Hepatocyte (in vitro differentiated cells): ENCODE measurements at regions not wholly inside any gene's neighbourhood (a gene's known extent, or its start where the extent isn't known, plus 50 kb on each side); places are given as distances from the start of the nearest gene placed in this dataset.

Source experiments
- DNase-seq: peaks from one replicate; pipeline ENCODE4 v3.0.0-alpha.2; 2016; ENCODE audit warnings: low spot score
- H2AFZ ChIP-seq: fragments of 200-600 bp; sonication (generic); 2 replicates; pipeline ENCODE4 v1.6.0; 2016; ENCODE audit warnings: antibody characterized with exemption, mild to moderate bottlenecking
- H3K27ac ChIP-seq: fragments of 200-600 bp; sonication (generic); 2 replicates; pipeline ENCODE4 v1.5.1; 2016; ENCODE audit warnings: mild to moderate bottlenecking
- H3K27me3 ChIP-seq: fragments of 200-600 bp; sonication (generic); 2 replicates; pipeline ENCODE4 v1.6.1; 2016
- H3K36me3 ChIP-seq: fragments of 200-600 bp; sonication (generic); replicated peaks from 2 replicates; pipeline ENCODE4 v1.5.1; 2016; ENCODE audit warnings: low read depth; ENCODE audit not compliant: insufficient read depth
- H3K4me1 ChIP-seq: fragments of 200-600 bp; sonication (generic); 2 replicates; pipeline ENCODE4 v1.5.1; 2016; ENCODE audit warnings: mild to moderate bottlenecking, moderate library complexity; ENCODE audit not compliant: insufficient read depth
- H3K4me2 ChIP-seq: fragments of 200-600 bp; sonication (generic); 2 replicates; pipeline ENCODE4 v1.6.0; 2016
- H3K4me3 ChIP-seq: fragments of 200-600 bp; sonication (generic); 2 replicates; pipeline ENCODE4 v1.5.1; 2016; ENCODE audit warnings: mild to moderate bottlenecking
- H3K79me2 ChIP-seq: fragments of 200-600 bp; sonication (generic); 2 replicates; pipeline ENCODE4 v1.6.0; 2017; ENCODE audit warnings: mild to moderate bottlenecking
- H3K9me2 ChIP-seq: fragments of 200-600 bp; sonication (generic); replicated peaks from 2 replicates; pipeline ENCODE4 v1.6.0; 2017; ENCODE audit warnings: mild to moderate bottlenecking; ENCODE audit not compliant: insufficient read depth
- H3K9me3 ChIP-seq: fragments of 200-600 bp; sonication (generic); 2 replicates; pipeline ENCODE4 v1.5.1; 2016; ENCODE audit warnings: low read depth, mild to moderate bottlenecking
- H4K20me1 ChIP-seq: fragments of 200-600 bp; sonication (generic); 2 replicates; pipeline ENCODE4 v1.6.0; 2016; ENCODE audit warnings: mild to moderate bottlenecking; ENCODE audit not compliant: insufficient read depth, poor library complexity, severe bottlenecking
- EZH2 ChIP-seq: fragments of 200-600 bp; sonication (generic); IDR thresholded peaks from 2 replicates; pipeline ENCODE4 v1.6.1; 2016; ENCODE audit warnings: antibody characterized with exemption, mild to moderate bottlenecking, borderline replicate concordance
- EZH2phosphoT487 ChIP-seq: fragments of 200-600 bp; sonication (generic); IDR thresholded peaks from one replicate; pipeline ENCODE4 v1.6.1; 2018; ENCODE audit warnings: antibody characterized with exemption, mild to moderate bottlenecking, low read depth, moderate library complexity; ENCODE audit not compliant: unreplicated experiment, severe bottlenecking
- WGBS: methylation state at CpG from one replicate; pipeline ENCODE4 v1.1.6; 2016; ENCODE audit warnings: low lambda C conversion rate; ENCODE audit errors: missing lambda C conversion rate; 5-methylcytosine and 5-hydroxymethylcytosine counted together
- TF ChIP-seq, protein P1 (sequence below): fragments of 200-600 bp; sonication (generic); IDR thresholded peaks from 2 replicates; pipeline ENCODE4 v1.5.1; 2016; ENCODE audit warnings: antibody characterized with exemption, mild to moderate bottlenecking; ENCODE audit not compliant: poor library complexity

DNA sequence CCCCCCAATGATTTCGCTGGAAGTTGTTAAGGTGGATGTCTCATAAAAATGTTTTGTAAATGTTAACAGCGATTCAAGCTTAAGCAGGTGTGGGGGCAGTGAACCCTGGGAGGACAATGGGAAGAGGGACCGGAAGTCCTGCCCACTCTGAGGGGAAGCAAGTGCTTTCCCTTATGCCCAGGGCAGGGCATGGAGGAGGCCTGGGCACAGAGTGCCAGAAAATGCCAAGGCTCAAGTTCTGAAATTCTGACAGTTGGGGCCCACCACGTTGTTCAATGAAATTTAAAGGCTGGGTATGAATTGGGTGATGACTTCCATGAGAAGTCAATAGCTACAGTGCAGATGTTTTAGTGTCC lies 132.7 kb upstream of the SALL4 start:
- Histone ChIP-seq H3K27me3 (no peaks in the 10 kb centered on the region), H3K4me3 (no peak overlapping the region), H4K20me1 (no peaks in the 10 kb centered on the region), H3K9me3 (no peaks in the 10 kb centered on the region), H3K4me2 (peak overlapping the region; percentile 39), H3K9me2 (no peaks in the 10 kb centered on the region), H3K79me2 (no peaks in the 10 kb centered on the region), H3K36me3 (no peaks in the 10 kb centered on the region), H3K4me1 (peaks cover 6% of the 10 kb centered on the region), H2AFZ (no peak overlapping the region), H3K27ac (peak overlapping the region; percentile 1)
- no peak for DNase-seq
- 55% methylated on average over 4 of the region's 4 CpGs for WGBS
- TF ChIP-seq EZH2 (no peak), EZH2phosphoT487 (no peak)
- TF ChIP-seq, protein P1, sequence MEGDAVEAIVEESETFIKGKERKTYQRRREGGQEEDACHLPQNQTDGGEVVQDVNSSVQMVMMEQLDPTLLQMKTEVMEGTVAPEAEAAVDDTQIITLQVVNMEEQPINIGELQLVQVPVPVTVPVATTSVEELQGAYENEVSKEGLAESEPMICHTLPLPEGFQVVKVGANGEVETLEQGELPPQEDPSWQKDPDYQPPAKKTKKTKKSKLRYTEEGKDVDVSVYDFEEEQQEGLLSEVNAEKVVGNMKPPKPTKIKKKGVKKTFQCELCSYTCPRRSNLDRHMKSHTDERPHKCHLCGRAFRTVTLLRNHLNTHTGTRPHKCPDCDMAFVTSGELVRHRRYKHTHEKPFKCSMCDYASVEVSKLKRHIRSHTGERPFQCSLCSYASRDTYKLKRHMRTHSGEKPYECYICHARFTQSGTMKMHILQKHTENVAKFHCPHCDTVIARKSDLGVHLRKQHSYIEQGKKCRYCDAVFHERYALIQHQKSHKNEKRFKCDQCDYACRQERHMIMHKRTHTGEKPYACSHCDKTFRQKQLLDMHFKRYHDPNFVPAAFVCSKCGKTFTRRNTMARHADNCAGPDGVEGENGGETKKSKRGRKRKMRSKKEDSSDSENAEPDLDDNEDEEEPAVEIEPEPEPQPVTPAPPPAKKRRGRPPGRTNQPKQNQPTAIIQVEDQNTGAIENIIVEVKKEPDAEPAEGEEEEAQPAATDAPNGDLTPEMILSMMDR = no peak

DNA sequence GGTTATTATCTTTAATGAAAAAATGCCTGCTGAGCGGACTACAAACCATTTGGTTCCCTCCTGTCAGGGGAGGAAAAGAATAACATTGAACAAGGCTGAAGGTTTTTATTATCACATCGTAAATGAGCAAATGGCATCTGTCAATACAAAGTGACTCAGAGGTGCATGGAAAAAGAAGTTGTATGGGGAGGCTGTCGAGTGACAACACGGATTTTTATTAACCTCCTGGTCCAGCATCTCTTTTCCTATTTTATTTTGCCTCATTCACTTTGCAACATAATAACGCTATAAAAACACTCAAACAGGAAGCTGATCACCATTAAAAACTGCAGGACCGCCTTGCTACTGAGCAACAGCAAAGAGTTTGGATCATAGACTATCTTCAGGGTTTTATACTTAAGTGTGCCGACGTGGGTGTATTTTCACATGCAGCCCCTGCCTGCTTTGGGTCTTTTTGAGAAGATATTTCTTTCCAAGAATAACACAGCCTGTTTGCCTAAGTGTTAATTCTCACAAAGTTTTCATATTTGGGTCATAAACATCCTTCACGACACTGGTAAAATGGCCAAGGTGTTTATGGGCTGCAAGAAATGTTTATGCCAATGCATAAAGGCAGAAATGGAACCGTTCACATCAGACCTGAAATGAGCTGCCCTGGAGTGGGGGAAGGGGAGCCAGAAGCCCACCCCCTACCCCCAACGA lies 132.1 kb upstream of the SALL4 start:
- Histone ChIP-seq H3K27ac (peak overlapping the region; percentile 1), H4K20me1 (no peaks in the 10 kb centered on the region), H3K4me2 (peak overlapping the region; percentile 53), H3K79me2 (no peaks in the 10 kb centered on the region), H3K36me3 (no peaks in the 10 kb centered on the region), H3K9me2 (no peaks in the 10 kb centered on the region), H2AFZ (no peak overlapping the region), H3K27me3 (no peaks in the 10 kb centered on the region), H3K9me3 (no peaks in the 10 kb centered on the region), H3K4me1 (peaks cover 6% of the 10 kb centered on the region), H3K4me3 (no peak overlapping the region)
- WGBS = 30% methylated on average over 11 of the region's 11 CpGs
- TF ChIP-seq, protein P1 = no peak
- TF ChIP-seq EZH2phosphoT487 (no peak), EZH2 (no peak)
- peak; percentile 36 for DNase-seq

DNA sequence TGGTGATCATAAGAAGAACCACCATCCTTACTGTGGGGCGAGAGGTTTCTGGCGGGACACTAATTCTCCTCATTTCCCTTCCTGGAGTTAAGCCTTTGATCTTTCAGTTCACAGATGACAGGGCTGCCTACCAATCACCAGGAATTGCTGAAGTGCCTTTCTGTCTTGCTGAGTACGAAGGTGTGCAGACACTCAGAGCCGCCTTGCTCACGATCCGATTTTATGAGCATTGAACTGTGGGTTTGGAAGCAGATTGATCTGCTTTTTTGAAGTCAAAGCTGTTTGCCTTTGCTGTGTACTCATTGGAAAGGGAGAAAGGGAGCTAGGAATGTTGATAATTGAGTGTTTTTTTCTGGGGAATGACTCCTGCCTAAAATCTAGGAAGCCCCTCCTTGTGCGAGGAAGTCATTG lies 129.1 kb upstream of the SALL4 start:
- Histone ChIP-seq H3K4me1 (peaks cover 6% of the 10 kb centered on the region), H3K27ac (peak overlapping the region; percentile 18), H3K79me2 (no peaks in the 10 kb centered on the region), H3K9me2 (no peaks in the 10 kb centered on the region), H4K20me1 (no peaks in the 10 kb centered on the region), H3K9me3 (no peaks in the 10 kb centered on the region), H3K27me3 (no peaks in the 10 kb centered on the region), H3K4me3 (no peak overlapping the region), H3K36me3 (no peaks in the 10 kb centered on the region), H3K4me2 (peak overlapping the region; percentile 57), H2AFZ (peak overlapping the region; percentile 22)
- WGBS = 31% methylated on average over 7 of the region's 7 CpGs
- TF ChIP-seq EZH2phosphoT487 (no peak), EZH2 (no peak)
- TF ChIP-seq, protein P1 = no peak
- DNase-seq = peak; percentile 35

DNA sequence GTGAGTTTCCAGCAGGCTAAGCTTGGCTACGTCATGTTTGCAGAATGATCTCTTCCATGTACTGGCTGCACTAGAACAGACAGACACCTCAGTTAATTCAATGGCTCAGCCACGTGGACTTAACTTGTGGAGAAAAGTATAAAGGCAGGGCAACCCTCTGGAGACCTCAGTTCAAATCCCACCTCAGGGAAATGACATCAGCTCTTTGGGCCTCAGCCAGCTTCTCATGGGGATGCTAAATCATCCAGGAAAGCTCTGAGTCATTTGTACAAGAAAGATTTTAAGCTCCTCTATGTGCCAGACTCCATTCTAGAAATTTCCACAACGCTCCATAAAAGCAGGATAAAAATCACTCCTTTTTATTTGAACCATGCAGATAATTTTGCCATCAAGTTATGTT lies 128.5 kb upstream of the SALL4 start:
- H3K4me2 ChIP-seq = no peak overlapping the region

More for the DNA sequence above, 128.5 kb upstream of the SALL4 start:
- Histone ChIP-seq H3K27me3 (no peaks in the 10 kb centered on the region), H3K36me3 (no peaks in the 10 kb centered on the region), H4K20me1 (no peaks in the 10 kb centered on the region), H3K27ac (peak overlapping the region; percentile 18), H3K79me2 (no peaks in the 10 kb centered on the region), H2AFZ (no peak overlapping the region), H3K4me3 (no peak overlapping the region), H3K4me1 (peaks cover 6% of the 10 kb centered on the region), H3K9me2 (no peaks in the 10 kb centered on the region), H3K9me3 (no peaks in the 10 kb centered on the region)
- peak; percentile 68 for DNase-seq
- TF ChIP-seq, protein P1 = no peak
- TF ChIP-seq EZH2phosphoT487 = no peak
- no peak for TF ChIP-seq EZH2
- 72% methylated on average over 3 of the region's 3 CpGs for WGBS
